Left hindlimb (tissue), 1 donor: ENCODE measurements at regions not wholly inside any gene's neighbourhood (a gene's known extent, or its start where the extent isn't known, plus 50 kb on each side); places are given as distances from the start of the nearest gene placed in this dataset.
"Not testable (repeated sequence)": the region's sequence is repeated elsewhere in the genome, so short reads cannot be mapped to it uniquely, and the experiment has no call there.

Experiments
- DNase-seq: peaks from one replicate; pipeline ENCODE4 v3.0.0-alpha.2; 2018

DNA sequence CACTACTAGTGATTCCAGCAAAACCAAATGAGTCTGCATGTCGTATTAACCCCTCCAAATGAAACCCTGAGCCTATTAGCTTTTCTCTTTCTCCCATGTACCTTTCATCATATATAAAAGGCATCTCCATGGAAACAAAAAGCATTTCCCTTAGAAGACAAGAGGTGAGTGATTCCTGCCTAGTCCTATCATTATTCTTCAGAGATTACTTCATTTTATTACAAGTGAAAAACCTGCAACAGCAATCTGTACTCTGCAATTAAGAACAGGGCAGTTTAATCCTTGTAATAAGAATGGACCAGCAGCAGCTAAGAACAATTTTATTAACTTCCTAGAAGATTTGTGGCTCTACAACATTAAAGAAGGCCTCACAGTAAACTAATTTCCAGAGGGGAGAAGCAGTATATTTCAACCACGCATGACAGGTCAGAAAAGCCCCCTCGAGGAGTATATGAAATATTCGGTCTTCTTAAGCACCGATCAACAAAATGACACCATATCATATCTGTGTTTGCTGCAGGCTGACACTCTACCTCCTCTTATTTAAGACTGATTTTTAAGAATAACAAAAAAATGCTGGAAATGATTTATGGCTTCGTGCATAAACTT is 132.3 kb upstream of the TFPI start:
- no peak for DNase-seq

DNA sequence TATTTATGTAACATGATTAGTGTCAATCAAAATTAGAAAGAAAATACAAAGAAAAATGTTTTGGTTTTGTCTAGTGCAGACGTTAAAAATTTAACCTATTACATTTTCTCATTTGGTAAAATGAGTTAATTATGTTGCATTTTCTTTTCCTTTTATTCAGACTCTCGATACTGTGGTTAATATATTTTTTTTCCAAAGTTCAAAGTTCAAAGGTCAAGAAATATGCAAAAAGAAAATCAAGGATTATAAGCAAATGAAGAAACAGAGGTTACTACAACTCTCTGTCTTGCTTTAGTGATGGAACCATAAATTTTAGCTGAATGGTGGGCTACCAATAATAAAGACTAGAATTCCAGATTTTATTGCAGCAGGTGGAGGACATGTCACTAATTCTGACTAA is 133.3 kb upstream of the TFPI start:
- no peak for DNase-seq

- no peak for DNase-seq
Observed at GRCh38 chr2:187689372-187689771, 135.1 kb upstream of the TFPI start.

DNA sequence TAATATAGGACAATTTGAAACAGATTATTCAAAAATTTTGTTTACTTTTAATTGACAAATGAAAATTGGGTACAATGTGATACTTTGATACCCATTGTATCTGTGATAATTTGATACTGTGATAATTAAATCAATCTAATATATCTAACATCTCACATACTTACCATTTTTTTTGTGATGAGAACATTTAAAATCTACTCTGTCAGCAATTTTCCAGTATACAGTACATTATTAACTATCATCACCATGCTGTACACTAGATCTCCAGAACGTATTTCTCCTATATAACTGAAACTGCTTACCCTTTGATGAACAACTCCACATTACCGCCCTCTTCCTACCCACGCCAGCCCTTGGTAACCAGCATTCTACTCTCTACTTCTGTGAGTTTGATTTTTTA is 139.7 kb upstream of the TFPI start:
- DNase-seq, result no peak

GRCh38 chr2:187696644-187697043 is 142.4 kb upstream of the TFPI start:
- DNase-seq, result not testable (repeated sequence)

DNA sequence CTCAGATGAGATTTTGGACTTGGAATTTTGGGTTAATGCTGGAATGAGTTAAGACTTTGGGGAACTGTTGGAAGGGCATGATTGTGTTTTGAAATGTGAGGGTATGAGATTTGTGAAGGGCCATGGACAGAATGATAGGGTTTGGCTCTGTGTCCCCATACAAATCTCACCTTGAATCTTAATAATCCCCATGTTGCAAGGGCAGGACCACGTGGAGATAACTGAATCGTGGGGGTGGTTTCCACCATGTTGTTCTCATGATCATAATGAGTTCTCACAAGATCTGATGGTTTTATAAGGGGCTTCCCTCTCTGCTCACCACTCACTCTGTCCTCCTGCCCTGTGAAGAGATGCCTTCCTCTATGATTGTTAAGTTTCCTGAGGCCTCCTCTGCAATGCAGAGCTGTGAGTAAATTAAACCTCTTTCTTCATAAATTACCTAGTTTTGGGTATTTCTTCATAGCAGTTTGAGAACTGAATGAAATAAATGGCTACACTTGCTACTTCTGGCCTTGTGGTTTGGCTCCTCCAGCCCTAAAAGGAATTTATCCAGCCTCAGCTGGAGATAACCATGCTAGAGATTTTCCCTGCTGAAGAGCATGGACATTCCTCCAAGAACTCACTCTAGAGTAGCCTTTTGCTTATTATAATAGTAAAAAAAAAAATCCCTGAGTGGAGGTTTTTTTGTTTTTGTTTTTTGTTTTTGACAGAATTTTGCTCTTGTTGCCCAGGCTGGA is 144.3 kb upstream of the TFPI start:
- DNase-seq, result no peak

DNA sequence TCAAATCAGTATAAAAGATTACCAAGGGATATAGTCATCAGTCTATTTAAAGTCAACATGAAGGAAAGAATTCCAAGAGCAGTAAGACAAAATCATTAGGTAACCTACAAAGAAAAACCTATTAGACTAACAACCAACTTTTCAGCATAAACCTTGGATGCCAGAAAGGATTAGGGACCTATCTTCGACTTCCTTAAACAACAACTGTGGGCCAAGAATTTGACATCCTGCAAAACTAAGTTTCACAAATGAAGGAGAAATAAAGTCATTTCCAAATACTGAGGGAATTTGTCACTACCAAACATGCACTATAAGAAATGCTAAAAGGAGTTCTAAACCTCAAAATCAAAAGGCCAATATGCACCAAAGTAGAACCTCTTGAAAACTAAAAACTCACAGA is 147.9 kb upstream of the TFPI start:
- no peak for DNase-seq

DNA sequence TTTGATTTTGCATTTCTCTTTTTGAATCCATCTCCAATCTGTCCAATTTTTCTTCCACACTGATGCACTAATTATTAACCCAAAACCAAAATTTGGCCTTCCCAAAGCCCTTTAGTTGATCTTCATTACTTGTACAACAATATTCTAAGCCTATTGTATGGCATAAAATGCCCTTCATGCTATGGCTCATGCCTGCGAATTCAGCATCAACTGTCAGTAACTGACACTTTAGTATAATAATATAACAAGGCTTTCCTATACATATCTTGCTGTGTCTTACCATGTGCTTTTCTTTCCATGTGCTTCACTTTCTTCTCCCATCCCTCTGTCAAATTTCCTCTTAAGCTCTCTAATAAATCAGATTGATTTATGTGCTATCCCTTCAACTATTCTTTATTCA is 154.0 kb upstream of the TFPI start:
- DNase-seq, result no peak

DNA sequence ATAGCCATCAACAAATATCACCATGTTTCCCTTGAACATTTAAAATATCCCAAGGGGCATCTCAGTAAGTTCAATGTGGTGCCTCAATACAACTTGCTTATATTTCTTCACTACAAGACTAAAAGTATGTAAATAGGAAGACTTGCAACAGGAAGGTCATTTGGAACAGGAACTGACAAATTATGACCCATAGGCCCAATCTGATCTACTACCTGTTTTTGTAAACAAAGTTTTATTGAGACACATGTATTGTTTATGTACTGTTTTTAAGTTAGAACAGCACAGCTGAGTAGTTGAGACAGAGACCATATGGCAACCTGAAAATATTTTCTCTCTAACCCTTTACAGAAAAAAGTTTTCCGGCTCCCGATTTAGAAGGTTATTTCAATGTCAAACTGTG is 154.8 kb upstream of the TFPI start:
- no peak for DNase-seq

DNA sequence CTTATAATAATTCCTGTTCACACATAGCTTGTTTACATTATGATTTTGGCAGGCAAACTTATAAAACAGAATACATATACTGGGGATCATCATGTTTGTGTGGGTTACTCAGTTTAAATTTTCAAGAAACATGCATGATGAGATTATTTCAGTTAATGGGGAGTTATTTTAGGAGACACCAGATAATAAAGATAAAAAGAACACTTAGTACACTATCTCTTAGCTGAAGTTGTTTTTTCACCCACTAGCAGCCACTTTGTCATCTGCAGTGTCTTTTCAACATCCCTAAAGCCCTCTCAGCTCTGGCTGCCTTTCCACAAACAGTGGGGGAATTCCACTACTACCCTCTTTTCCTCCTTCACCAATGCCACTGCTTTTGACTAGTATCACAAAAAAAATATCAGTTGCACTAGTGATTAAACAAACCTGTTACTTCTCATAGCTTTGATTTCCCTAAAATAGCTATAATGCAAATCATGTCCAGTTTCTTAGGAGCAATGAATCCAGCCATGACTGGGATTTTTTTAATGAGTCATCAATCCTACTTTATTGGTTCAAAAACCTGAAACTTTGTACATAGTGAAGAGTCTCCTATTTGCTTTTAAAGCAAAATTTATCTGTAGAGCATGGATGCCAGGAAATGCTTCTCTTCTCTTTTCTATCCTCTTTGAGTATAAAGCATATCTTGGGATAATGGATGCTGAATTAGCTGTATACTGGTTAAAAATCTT is 156.7 kb upstream of the TFPI start:
- no peak for DNase-seq

DNA sequence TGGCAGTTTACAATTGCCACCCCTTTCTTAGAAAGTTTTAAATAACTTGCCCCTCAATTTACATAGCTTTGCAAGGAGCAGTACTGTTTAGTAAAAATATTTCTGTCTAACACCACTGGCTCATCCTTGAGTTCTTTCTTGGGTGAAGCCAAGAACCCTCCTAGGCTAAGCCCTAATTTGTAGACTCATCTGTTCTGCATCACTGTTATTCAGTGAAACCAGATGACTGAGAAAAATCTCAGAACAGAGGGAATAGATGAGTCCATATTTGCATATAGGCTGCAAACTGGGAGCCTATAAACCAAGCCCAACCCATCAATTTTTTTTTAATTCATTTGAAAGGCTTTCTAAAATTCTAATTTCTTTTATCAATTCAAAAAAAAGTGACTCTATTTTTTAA is 161.4 kb upstream of the TFPI start:
- no peak for DNase-seq

DNA sequence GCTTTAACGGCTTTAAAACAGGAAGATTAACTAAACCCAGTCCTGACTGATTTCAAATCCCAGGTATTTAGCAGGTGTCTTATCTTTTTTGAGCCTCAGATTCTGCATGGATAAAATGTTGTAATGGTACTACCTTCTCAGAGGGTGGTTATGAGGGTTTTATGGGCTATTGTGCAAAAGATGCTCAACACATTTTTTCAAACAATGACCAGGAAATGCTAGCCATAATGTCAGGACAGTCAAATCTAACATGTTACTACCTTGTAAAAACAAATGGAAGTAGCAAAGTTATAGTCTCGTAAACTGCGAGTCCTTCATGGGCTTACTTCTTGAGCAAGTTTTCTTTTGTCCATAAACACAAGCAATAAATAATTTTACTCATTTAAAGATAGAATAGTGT is 162.1 kb upstream of the TFPI start:
- DNase-seq, result no peak

GRCh38 chr2:187718092-187718491 is 163.9 kb upstream of the TFPI start:
- no peak for DNase-seq

GRCh38 chr2:187719510-187719909 is 165.3 kb upstream of the TFPI start:
- no peak for DNase-seq

DNA sequence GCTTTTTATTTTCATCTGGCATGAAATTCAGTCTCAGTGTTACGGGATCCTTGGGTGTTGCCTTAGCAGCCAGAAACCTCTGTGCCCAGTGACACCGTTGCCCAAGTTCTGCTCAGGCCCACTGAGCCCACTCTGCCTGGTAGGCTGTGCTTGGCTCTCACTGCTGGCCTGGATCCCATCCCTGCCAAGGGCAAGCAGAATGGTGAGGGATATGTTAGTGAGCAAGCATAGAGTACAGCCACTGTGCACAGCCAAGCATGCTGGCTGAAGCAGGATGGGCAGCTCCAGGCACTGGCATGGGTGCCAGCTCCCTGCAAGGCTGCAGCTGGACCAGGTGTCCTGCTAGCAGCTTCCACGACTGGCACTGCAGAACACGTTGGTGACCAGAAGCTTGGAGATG is 194.7 kb upstream of the TFPI start:
- no peak for DNase-seq

DNA sequence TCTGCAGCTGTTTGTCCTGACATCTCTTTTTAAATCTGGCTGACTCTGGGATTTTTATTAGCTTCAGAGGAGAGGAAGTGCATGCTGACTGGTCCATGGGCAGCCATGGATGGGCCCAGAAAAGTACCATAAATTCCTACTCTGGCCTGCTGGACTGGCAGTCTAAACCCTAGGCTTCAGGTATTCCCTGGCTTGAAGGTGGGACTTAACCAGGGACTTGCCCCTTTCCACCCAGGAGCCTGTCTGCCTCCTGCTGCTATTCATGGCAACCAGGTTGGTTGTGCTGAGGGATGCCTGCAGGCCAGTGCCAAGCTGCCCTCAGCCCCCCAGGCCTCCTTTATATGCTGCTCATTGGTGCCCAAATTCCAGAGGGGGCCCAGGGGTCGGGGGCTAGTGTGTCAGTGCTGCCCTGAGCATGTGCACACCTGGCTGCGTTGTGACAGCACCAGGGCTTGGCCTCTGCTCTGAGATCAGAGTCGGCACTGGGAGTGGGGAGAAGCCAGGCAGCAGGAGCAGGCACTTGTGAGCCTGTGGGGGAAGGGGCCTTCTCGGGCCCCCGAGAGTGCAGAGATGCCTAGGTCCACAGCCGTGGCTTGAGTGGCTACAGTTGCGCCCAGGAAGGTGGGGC is 195.7 kb upstream of the TFPI start:
- DNase-seq, result no peak

DNA sequence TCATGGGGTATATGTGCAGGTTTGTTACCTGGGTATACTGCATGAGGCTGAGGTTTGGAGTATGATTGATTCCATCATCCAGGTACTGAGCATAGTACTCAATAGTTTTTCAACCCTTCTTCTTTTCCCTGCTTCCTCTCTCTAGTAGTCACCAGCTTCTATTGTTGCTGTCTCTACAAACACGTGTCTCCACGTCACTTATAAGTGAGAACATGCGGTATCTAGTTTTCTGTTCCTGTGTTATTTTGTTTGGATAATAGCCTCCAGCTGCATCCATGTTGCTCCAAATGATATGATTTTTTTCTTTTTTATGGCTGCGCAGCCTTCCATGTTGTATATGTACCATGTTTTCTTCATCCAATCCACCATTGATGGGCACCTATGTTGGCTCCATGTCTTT is 214.8 kb upstream of the TFPI start:
- DNase-seq, result no peak

GRCh38 chr2:187769437-187769836 is 215.2 kb upstream of the TFPI start:
- no peak for DNase-seq

GRCh38 chr2:187774551-187775071 is 220.4 kb upstream of the TFPI start:
- DNase-seq, result no peak

DNA sequence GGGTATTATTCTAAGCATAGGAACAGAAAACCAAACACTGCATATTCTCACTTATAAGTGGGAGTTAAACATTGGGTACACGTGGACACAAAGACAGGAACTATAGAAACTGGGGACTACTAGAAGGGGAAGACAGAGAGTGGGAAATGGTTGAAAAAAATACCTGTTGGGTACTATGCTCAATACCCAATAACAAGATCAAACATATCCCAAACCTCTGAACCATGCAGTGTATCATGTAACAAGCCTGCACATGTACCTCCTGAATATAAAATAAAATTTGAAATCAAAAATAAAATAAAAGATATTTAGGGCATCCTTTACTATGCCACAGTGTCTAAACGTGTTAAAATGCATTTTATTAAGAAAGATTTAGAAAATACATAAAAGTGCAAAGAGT is 221.0 kb upstream of the TFPI start:
- DNase-seq, result no peak

DNA sequence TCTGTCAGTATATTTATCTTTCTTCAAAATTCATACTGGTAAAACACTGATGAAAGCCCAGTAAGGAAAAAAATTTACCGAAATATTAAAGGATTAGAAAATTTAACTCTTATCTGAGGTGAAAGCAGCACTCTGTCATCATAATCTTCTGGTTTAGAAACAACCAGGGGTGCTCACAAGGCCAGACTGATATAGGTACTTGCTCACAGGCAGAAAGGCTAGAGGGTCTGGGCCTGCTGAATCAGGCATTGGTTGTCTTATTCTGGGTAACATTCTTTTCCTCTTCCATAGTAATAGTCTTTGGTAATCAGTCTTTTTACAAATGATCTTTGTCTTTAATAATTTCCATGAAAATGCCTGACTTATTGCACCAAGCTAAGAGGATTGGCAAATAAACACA is 221.4 kb upstream of the TFPI start:
- no peak for DNase-seq

- no peak for DNase-seq
Observed at GRCh38 chr2:187782301-187782700, 228.1 kb upstream of the TFPI start.

- no peak for DNase-seq
Observed at GRCh38 chr2:187783446-187783845, 229.2 kb upstream of the TFPI start.

DNA sequence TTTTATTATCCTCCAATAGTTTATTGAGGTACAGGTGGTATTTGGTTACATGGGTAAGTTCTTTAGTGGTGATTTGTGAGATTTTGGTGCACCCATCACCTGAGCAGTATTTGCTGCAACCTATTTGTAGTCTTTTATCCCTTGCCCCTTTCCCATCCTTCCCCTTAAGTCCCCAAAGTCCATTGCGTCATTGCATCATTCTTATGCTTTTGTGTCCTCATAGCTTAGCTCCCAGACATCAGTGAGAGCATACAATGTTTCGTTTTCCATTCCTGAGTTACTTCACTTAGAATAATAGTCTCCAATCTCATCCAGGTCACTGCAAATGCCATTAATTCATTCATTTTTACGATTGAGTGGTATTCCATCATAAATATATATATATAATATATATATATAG is 229.9 kb upstream of the TFPI start:
- not testable (repeated sequence) for DNase-seq
